Loucy (cell line): ENCODE measurements at regions not wholly inside any gene's neighbourhood (a gene's known extent, or its start where the extent isn't known, plus 50 kb on each side); places are given as distances from the start of the nearest gene placed in this dataset.

ENCODE experiments used
- CTCF ChIP-seq: fragments of 200-600 bp; sonication (generic); conservative IDR thresholded peaks from 2 replicates; pipeline ENCODE4 v1.5.1; 2014; ENCODE audit warnings: mild to moderate bottlenecking, antibody characterized with exemption, low read length
- EZH2phosphoT487 ChIP-seq: fragments of 200-600 bp; IDR thresholded peaks from 2 replicates; pipeline ENCODE4 v1.6.1; 2018; ENCODE audit warnings: antibody characterized with exemption, mild to moderate bottlenecking, moderate library complexity, borderline replicate concordance

- no peak for TF ChIP-seq CTCF
- no peak for TF ChIP-seq EZH2phosphoT487
Measured at GRCh38 chr4:108443585-108443984, 176.8 kb upstream of the RPL34 start.
